GM12891 (cell line): ENCODE measurements at regions not wholly inside any gene's neighbourhood (a gene's known extent, or its start where the extent isn't known, plus 50 kb on each side); places are given as distances from the start of the nearest gene placed in this dataset.
"Not testable (repeated sequence)": the region's sequence is repeated elsewhere in the genome, so short reads cannot be mapped to it uniquely, and the experiment has no call there.

ENCODE experiments used
- DNase-seq: peaks from one replicate; pipeline ENCODE4 v3.0.0; 2011; ENCODE audit warnings: low spot score; ENCODE audit not compliant: insufficient read length
- FAIRE-seq: peaks from 2 replicates; lab custom pipeline; 2011; peaks lifted over from hg19 to GRCh38; lab: Jason Lieb, UNC
- PAX5 ChIP-seq: IDR thresholded peaks from 2 replicates; pipeline ENCODE4 v1.6.1; 2011; ENCODE audit warnings: low read length, moderate library complexity, mild to moderate bottlenecking; ENCODE audit not compliant: insufficient read depth, severe bottlenecking
- POLR2A ChIP-seq: IDR thresholded peaks from 2 replicates; pipeline ENCODE4 v1.6.1; 2011; ENCODE audit warnings: low read depth, low read length, control low read depth
- POLR2AphosphoS5 ChIP-seq: IDR thresholded peaks from 2 replicates; pipeline ENCODE4 v1.6.1; 2011; ENCODE audit warnings: low read depth, low read length, control low read depth
- POU2F2 ChIP-seq: IDR thresholded peaks from 2 replicates; pipeline ENCODE4 v1.6.1; 2011; ENCODE audit warnings: low read depth, mild to moderate bottlenecking, control low read depth, low read length, moderate library complexity
- SPI1 ChIP-seq: IDR thresholded peaks from 2 replicates; pipeline ENCODE4 v1.6.1; 2011; ENCODE audit warnings: low read depth, low read length, control low read depth
- TAF1 ChIP-seq: IDR thresholded peaks from 2 replicates; pipeline ENCODE4 v1.6.1; 2011; ENCODE audit warnings: low read depth, low read length, control low read depth

- FAIRE-seq (no peak), DNase-seq (no peak)
- TF ChIP-seq SPI1 = no peak
- no peak for TF ChIP-seq PAX5
- TF ChIP-seq POU2F2 = no peak
- TF ChIP-seq TAF1 = no peak
- no peak for TF ChIP-seq POLR2AphosphoS5
- no peak for TF ChIP-seq POLR2A
Observed at GRCh38 chr15:34494084-34494399, 56.4 kb upstream of the GOLGA8A start.

- TF ChIP-seq SPI1 (no peak), POLR2A (no peak)
- DNase-seq (no peak), FAIRE-seq (no peak)
Observed at GRCh38 chr15:34493001-34493400, 55.4 kb upstream of the GOLGA8A start.

- DNase-seq, FAIRE-seq: not testable (repeated sequence)
Observed at GRCh38 chr15:34491488-34491887, 53.9 kb upstream of the GOLGA8A start.

GRCh38 chr15:34490417-34491193 lies 53.0 kb upstream of the GOLGA8A start:
- no peak for FAIRE-seq
- DNase-seq = no peak
- TF ChIP-seq TAF1 (no peak), POU2F2 (no peak), PAX5 (no peak), POLR2A (no peak), SPI1 (no peak)

- FAIRE-seq, DNase-seq: not testable (repeated sequence)
Observed at GRCh38 chr15:34488973-34489959, 51.7 kb upstream of the GOLGA8A start.
